ENCODE measurements at regions not wholly inside any gene's neighbourhood (a gene's known extent, or its start where the extent isn't known, plus 50 kb on each side); places are given as distances from the start of the nearest gene placed in this dataset.

GRCh38 chr1:239603530-239603929 is 217.2 kb downstream of the CHRM3 start:
- no peak for TF ChIP-seq CTCF (conservative IDR thresholded peaks at IDR 0.05)
- TF ChIP-seq EZH2 (IDR thresholded peaks at IDR 0.05; ENCODE audit: low read depth): no peak

All from PC-9 (cell line).